ENCODE measurements at regions not wholly inside any gene's neighbourhood (a gene's known extent, or its start where the extent isn't known, plus 50 kb on each side); places are given as distances from the start of the nearest gene placed in this dataset.

GRCh38 chr3:1002010-1002409, 90.8 kb upstream of the CNTN6 start:
- no peak for DNase-seq (ENCODE audit: low spot score)
- H3K9me3 ChIP-seq (ENCODE audit: low read length), result peaks cover 76% of the 10 kb centered on the region
- H3K9ac ChIP-seq (ENCODE audit: insufficient read depth, low read depth, low read length), result no peak overlapping the region
- POLR2A ChIA-PET, result no interaction called here
- FAIRE-seq, result no peak
- 0% methylated on average over 1 of the region's 1 CpG for WGBS (ENCODE audit: low lambda C conversion rate)
- no peak overlapping the region for H3K27ac ChIP-seq (ENCODE audit: extremely low read length, insufficient read depth, low read length)
- no peak for TF ChIP-seq ATF4 (CRISPR knock-in tag; IDR thresholded peaks at IDR 0.05)
- no peak for TF ChIP-seq ZUFSP (CRISPR knock-in tag; IDR thresholded peaks at IDR 0.05; ENCODE audit: borderline replicate concordance)
- TF ChIP-seq ZNF580 (CRISPR knock-in tag; IDR thresholded peaks at IDR 0.05; ENCODE audit: borderline replicate concordance, low read depth), result no peak
- H3K79me2 ChIP-seq (ENCODE audit: insufficient read depth, low read length), result no peaks in the 10 kb centered on the region
- no peak overlapping the region for H3K4me3 ChIP-seq (replicated peaks in 1 of 3; ENCODE audit: insufficient read depth in 1 of 3, low read depth in 2 of 3, low read length in 3 of 3)
- no peaks in the 10 kb centered on the region for H4K20me1 ChIP-seq (ENCODE audit: insufficient read depth, low read length)
- intact Hi-C loops (cut with micrococcal nuclease; ENCODE audit: unreplicated experiment), result no loop called here
- H2AFZ ChIP-seq (ENCODE audit: low read length), result no peak overlapping the region
- ATAC-seq, result no peak
- BruUV-seq (replicated peaks), result no TSS peak
- no peak overlapping the region for H3K4me2 ChIP-seq (ENCODE audit: low read depth, low read length)
- H3K27me3 ChIP-seq (ENCODE audit: control insufficient read depth in 1 of 2, insufficient read depth in 2 of 2, low read length in 2 of 2), result no peaks in the 10 kb centered on the region
- no peaks in the 10 kb centered on the region for H3K36me3 ChIP-seq (replicated peaks in 1 of 2; ENCODE audit: control insufficient read depth in 1 of 2, insufficient read depth in 2 of 2, low read length in 2 of 2)
- no peaks in the 10 kb centered on the region for H3K4me1 ChIP-seq (ENCODE audit: insufficient read depth, low read length)
- CTCF ChIA-PET (ENCODE audit: low intra/inter-chr PET ratio, low total read pairs), result no interaction called here
- in situ Hi-C loops (cut with HindIII; ENCODE audit: extremely low pct_ligation_motif_present, low pct_unique_long_range_greater_than_20kb), result no loop called here

GRCh38 chr3:1007866-1008265, 85.0 kb upstream of the CNTN6 start:
- H3K4me1 ChIP-seq (ENCODE audit: insufficient read depth, low read length), result no peaks in the 10 kb centered on the region
- H2AFZ ChIP-seq (ENCODE audit: low read length), result no peak overlapping the region
- H3K36me3 ChIP-seq (replicated peaks in 1 of 2; ENCODE audit: control insufficient read depth in 1 of 2, insufficient read depth in 2 of 2, low read length in 2 of 2), result no peaks in the 10 kb centered on the region
- TF ChIP-seq PRDM10 (CRISPR knock-in tag; IDR thresholded peaks at IDR 0.05; ENCODE audit: low read depth), result no peak
- TF ChIP-seq REL (CRISPR knock-in tag; conservative IDR thresholded peaks at IDR 0.05), result no peak
- peaks cover 86% of the 10 kb centered on the region for H3K9me3 ChIP-seq (ENCODE audit: low read length)
- H3K27ac ChIP-seq (ENCODE audit: extremely low read length, insufficient read depth, low read length), result no peak overlapping the region
- POLR2A ChIA-PET, result no interaction called here
- in situ Hi-C loops (cut with HindIII; ENCODE audit: extremely low pct_ligation_motif_present, low pct_unique_long_range_greater_than_20kb) (no loop called here), intact Hi-C loops (cut with micrococcal nuclease; ENCODE audit: unreplicated experiment) (no loop called here)
- H3K4me3 ChIP-seq (replicated peaks in 1 of 3; ENCODE audit: insufficient read depth in 1 of 3, low read depth in 2 of 3, low read length in 3 of 3), result no peak overlapping the region
- H3K4me2 ChIP-seq (ENCODE audit: low read depth, low read length), result no peak overlapping the region
- no peaks in the 10 kb centered on the region for H3K79me2 ChIP-seq (ENCODE audit: insufficient read depth, low read length)
- H3K9ac ChIP-seq (ENCODE audit: insufficient read depth, low read depth, low read length), result no peak overlapping the region
- WGBS (ENCODE audit: low lambda C conversion rate), result 0% methylated on average over 1 of the region's 1 CpG
- CTCF ChIA-PET (ENCODE audit: low intra/inter-chr PET ratio, low total read pairs), result no interaction called here
- FAIRE-seq (no peak), ATAC-seq (no peak), DNase-seq (ENCODE audit: low spot score) (no peak)
- no TSS peak for BruUV-seq (replicated peaks)
- H4K20me1 ChIP-seq (ENCODE audit: insufficient read depth, low read length), result no peaks in the 10 kb centered on the region
- no peaks in the 10 kb centered on the region for H3K27me3 ChIP-seq (ENCODE audit: control insufficient read depth in 1 of 2, insufficient read depth in 2 of 2, low read length in 2 of 2)

Measured in HepG2 (cell line).